ENCODE measurements at regions not wholly inside any gene's neighbourhood (a gene's known extent, or its start where the extent isn't known, plus 50 kb on each side); places are given as distances from the start of the nearest gene placed in this dataset.

DNA sequence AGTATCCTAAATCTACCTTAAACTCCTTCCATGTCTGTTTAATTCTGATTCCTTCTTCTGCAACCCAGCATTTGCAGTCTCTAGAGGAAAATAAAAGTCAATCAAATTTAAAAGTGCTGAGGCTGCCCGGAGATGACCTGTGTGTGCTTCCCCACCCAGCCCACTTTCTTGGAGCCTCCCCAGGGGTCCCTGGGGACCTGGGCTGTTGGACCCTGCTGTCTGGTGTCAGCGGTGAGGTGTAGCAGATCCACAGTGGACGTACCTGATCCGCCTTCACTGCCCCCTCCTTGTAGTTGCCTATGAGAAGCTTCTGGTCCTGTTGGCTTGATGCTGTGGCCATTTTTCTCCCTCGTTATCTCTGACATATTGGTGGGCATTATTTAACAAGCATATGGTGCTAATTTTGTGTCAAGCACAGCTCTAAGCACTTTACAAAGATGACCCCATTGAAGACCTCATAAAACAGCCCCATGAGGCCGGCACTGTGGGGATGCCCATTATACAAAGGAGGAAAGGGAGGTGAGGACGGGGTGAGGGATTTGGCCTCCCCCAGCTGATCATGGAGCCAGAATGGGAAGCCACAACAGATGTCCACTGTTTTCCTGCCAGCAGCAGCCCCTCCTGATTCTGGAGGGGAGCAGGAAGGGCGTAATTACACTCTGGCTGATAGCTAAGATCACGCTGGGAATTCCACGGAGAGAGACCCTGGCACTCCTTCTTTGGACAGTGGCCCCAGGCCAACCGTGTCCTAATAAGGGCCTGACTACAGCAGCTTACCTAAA lies 628.2 kb downstream of the CDH26 start:
- no peak for DNase-seq

DNA sequence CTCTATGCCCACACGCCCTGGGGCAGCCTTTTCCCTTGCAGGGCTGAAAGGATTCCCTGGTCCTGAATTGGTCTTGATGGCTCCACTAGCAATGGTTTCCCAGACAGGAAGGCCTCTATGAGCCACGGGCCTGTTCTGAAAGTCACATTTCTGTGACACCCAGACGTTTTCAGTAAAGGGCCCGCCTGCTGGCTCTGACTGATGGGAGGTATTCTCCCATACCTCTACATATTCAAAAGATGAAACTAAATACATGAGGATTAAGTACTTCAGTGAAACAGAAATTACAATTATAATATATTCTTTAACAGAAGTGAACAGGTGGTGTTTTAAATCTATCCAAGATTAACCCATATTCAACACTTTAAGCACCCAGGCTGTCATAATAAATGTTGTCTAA lies 629.8 kb downstream of the CDH26 start:
- DNase-seq: no peak

DNA sequence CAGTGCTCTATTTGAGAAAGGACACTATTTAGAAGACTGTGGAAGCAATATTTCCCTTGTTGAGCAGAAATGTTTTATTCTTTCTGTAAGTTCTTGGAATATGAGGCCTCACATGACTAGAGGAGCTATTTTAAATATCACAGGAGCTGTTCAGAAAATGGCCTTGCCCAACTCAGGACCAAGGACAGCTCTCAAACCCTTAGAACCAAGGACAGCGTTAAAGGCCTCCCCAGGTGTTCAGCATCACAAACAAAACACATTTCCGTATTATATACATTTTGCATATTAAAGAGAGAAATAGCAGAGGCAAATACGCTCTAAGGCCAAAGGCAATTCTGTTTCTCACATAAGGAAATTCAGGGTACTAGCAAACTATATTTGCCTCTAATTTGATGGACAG lies 631.4 kb downstream of the CDH26 start:
- DNase-seq: no peak

DNA sequence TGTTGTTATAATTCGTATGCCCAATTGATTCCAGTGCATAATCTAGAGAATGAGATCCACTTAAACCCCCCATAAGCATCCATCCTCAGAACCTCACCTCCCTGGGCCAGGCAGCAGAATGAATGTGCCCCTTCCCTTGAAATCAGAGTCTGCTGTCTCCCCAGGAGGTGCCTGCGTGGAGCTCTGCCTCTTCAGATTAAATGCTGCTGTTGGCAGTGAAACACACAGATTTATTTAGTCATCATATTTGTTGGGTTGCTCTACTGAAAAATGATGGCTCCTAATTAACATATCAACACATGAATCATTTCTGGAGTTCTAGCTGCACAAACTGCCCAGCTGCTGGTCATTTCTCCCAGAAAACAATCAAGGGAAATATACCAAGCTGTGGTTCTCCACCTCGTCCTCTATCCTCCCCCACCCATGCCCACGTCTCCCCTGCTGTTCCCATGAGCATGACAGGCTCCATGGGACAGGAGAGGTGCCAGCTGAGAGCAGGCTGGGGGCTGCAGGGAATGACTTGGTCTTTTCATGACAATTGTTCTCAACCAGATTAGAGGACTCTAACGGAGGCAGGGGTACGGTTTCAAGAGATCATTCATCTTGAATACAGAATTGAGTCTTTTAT lies 633.1 kb downstream of the CDH26 start:
- DNase-seq: no peak

DNA sequence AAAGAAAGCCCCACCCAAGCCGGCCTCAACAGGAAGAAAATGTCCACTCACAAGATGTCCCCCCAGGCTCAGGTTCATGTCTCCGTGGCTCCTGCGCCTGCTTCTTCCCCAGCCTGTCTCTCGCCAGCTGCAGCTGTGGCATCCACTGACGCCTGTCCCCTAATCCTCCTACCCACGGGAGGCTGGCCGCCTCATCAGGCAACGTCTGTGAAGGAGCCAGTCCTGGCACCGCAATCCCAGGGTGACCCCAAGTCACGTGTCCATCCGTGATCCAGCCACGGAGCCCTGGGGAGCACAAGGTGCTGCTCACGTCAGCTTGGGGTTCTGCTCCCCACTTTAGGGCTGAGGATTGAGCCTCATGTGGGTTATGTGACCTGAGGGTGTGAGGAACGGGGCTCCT lies 640.3 kb downstream of the CDH26 start:
- no peak for DNase-seq

DNA sequence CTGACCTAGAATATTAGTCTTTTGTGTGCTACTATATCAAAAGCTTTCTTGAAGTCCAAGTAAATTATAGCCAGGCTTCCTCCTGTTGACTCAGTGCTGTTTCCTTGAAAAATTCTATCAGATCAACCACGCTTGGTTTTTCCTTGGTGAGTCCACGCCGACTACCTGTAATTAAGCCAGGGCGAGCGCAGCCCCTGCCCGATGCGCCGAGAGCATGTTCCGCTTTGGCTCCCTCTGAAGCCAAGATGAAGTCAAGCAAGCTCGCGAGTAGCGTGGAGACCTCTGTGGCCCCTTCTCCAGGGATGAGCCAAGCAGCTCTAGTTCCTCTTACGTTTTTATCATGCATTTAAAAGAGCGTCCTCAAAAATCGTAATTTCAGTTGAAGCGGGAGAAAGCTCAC lies 641.2 kb downstream of the CDH26 start:
- no peak for DNase-seq

DNA sequence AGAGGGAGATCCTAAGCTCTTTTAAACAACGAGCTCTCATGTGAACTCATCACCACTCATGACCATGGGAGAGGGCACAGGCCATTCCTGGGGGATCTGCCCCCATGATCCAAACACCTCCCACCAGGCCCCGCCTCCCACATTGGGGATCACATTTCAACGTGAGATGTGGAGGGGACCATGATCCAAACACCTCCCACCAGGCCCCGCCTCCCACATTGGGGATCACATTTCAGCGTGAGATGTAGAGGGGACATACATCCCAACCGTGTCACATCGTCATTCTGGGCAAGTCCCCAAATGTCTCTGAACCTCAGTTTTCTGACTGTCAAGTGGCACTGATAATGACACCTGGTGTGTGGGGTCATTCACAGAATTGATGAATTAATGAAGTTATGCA lies 641.8 kb downstream of the CDH26 start:
- no peak for DNase-seq

DNA sequence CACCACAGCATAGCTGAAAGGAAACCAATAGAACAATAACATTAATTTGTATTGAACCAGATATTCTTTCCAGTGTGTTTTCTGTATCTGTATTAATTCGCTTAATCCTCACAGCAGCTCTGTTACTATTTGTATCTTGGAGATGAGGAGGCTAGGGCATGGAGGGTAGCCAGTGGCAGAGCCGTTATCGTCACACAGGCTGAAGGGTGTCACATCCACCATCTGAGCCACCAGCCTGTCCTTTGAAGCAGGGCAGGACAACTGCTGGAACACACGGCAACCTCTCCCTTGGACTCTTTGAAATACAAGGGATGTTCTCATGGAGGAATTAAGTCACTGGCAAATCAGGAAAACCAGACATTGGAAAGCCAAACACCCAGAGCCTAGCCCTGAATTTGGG lies 628.0 kb upstream of the CDH4 start:
- no peak for DNase-seq

DNA sequence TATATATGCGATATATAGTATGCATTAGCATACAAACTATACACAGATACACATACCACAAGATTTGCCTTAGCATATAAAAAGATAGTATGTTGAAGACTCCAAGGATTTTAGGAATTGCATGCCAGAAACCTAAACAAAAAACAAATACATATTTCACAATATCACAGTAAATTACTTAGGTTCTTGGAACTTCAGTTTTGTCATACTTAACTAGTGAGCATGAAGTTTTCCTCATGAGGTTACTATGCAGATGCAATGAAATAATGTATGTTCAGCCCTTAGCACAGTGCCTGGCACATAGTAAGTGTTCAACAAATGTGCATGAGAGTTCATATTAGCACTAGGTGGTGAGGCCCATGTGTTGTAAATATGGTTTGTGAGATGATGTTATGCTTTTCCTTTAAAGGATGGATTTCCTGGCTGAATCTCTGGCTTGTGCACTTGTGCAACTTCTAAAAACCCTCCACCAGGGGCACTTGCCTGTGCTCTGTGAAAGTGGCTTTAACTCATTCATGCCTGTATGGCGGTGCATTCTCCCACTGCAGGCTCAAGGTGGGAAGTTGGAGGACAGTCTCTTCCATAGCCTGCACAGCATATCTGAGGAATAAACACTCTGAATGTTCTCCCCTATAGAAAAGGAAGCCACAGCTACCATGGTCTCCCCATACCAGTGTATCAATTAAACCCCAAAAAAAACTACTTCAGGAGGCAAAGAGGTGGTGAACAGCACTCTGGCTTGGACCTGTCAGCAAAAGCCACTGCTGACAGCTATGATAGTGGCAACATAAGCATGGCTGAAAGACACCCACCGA lies 624.1 kb upstream of the CDH4 start:
- DNase-seq: no peak

DNA sequence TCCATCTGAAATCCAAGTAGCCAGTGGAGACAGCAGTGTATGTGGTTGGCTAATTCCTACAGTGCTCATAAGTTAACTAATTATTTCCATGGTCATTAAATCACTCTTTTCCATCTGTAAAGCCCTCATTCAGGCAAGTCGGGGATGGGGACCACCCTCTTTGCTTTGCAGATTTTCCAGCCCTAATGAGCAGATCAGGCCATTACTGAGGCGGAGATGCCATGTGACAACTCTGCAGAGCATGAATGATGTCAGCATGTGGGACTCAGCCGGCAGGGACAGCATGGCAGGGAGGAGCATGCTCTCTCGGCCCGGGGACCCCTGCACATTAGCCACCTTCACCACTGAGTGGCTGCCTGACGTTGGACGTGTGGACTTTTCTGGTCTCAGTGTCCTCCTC lies 623.3 kb upstream of the CDH4 start:
- no peak for DNase-seq

DNA sequence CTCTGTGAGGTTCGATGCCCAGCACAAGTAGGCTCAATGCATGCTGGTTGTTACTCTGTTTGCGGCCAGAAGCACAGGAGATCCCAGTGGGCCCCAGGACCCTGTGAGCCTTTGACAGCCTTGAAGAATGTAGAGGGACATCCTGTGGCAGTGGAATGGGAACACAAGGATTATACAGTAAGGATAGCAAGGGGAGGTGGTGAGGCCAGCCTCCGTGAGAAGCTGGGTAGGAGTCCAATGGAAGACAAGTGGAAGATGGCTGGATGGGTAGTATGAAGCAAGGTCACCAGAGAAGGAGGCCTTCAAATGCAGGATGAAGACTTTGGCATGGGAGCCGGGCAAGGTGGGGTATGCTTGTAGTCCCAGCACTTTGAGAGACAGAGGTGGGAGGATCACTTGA lies 622.9 kb upstream of the CDH4 start:
- DNase-seq: no peak

DNA sequence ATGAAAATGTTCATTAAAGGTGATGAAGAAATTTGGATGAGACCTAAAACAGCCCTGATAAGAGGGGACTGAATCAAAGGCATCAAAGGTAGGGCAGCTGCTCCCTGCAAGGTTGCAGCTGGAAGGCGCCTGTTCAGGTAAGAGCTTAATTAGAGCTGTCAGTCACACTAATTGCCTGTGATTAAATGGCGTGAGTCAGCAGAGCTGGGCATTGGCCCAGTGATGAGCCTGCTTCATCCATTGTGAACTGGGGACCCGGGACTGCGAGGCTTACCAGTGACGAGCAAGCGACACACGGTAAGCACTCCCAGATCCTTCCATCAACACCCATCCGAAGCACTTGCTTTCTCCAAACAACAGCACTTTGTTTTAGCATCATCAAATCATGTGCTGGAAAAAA lies 621.5 kb upstream of the CDH4 start:
- no peak for DNase-seq

DNA sequence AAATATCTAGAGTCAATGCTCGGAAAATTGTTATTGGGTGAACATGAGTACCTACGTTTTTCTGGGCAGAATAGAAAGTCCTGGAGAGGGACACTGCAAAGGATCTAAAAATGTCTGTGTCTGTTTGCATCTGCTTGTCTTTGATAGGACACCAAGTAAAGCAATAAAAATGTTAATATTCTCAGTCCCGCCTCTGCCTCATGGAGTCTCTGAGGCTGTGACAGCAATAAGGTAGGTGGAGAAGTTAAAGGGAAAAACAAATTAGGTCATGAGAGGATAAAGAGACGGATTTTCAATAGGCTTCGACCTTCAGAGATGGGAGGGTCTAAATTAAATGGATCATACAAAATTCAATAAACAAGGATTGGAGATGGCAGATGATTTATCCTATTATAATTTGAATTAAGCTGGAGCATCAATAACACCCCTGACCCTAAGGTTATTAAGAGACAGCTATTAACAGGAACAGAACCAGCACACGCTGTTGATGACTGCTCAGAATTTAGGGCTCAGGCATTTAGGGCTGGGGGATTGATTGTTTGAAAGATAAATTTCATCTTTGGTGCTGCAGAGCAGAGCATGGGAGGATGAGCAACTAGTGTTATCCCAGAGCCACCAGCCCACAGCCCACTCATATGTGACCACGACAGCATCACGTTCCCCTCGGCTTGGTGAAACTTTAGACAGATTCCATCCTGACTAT lies 620.3 kb upstream of the CDH4 start:
- DNase-seq: no peak

DNA sequence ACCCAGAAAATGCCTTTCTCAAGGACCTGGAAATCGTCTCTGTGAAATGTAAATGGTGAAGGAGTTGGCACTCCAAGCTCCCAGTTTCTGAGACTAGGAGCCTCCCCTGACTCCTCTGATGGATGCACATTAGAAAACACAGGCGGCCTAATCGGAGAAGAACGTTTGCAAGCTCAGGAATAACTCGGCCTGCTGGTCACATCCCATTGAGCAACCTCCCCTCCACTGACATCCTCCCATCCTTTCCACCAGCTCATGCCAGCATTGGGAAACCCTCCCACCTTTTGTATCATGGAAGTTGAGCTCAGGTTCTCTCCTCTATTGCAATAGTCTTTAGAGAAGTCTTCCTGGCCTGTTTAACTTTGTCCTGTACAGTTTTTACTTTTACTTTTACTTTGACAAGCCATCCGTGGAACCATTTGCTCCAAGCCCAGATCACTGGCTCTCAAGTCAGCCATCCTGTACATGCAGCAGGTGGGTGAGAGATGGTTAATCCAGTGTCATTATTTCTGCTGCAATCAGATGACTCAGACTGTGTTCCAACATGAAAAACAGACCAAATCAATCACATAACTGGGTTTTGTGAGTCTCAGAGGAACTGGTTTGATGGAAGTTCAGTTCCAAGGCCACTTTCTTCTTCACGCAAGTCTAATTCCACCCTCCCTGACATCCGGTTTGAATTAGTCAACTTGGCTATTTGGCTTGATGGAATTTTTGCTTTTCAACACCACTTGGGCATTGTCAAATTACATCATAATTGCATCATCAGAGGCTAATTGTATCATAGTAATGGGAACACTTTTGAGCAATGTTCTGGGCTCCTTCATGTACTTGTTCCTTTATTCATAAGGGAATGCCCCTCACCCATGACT lies 619.4 kb upstream of the CDH4 start:
- no peak for DNase-seq

DNA sequence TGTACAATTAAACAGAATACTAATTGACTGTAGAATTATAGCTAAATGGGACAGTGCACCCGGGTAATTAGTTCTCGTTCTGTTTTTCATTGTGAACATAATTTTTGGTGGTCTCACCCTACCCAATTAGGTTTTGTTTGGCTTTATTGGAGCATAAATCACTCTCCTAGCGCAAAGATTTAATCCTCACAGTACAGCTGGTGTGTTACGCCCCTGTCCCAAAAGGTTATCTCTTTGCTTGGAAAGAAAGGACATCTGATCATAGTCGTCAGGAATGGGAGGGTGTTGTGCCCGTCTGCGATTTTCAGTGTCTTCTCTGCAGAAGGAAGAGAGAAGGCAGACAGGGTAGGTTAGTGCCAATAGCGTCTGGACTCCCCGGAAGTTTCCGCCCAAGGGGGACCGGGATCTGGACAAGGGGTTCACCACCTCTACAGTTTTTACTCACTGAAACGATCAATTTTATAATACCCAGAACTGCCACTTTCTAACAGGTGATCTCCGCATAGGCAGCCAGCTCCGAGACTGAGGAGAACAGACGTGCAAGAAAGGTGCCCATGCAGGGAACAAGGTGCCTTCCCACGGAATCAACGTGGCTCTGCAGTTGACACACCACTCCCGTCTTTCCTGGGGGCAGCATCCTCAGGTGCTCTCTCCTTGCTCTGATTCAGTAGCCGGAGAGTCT lies 617.4 kb upstream of the CDH4 start:
- no peak for DNase-seq

DNA sequence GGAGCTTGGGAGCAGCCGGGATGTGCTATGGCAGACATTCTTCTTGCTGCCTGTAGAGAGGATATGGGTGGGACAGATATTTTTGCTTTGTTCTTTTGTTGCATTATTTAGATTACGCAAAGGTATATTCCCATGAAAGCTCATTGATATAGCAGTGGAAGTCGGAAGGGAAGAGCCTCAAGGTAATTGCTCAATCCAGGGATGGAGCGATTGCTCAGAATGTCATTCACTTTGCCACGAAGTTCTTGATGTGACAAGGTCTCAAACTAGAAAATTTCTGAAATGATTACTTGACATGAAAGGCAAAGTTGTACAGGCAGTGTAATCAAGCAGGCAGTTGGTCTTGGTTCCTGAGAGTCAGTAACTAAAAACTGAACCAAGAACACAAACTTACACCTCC lies 615.6 kb upstream of the CDH4 start:
- no peak for DNase-seq

DNA sequence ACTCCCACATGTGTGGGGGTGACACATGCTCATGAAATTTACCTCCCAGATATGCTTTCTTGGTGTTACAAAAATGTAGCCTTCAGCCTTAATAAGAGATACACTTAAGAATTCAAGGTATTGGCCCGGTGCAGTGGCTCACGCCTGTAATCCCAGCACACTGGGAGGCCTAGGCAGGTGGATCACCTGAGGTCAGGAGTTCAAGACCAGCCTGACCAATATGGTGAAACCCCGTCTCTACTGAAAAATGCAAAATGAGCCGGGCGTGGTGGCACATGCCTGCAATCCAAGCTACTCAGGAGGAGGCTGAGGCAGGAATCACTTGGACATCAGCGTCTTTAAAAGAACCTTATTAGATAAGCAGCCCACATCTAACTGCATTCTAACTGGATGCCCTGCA lies 614.3 kb upstream of the CDH4 start:
- no peak for DNase-seq

DNA sequence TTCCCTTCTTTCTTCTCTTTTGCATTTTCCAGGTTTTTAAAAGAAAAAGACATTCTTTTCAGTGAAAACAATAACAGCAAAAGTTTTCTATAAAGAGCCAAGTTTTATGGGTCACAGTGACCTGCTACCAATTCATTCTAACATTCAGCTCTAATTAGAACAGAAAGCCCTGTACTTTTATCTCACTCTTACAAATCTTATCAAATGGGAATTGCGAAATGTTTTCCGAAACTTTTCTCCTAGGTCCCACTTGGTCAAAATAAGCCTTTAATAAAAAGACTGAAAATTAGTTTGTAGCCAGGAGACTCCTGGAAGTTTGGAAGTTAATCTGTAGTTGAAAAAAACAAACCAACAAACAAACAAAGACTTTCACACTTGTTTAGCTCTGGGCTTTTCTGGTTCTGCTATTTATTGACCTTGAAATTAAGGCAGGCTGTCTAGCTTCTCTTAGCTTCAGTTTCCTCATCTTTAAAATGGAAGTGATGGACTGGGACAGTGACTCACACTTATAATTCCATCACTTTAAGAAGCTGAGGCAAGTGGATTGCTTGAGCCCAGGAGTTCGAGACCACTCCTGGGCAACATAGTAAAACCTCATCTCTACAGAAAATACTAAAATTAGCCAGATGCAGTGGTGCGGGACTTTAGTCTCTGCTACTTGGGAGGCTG lies 613.5 kb upstream of the CDH4 start:
- DNase-seq: no peak

DNA sequence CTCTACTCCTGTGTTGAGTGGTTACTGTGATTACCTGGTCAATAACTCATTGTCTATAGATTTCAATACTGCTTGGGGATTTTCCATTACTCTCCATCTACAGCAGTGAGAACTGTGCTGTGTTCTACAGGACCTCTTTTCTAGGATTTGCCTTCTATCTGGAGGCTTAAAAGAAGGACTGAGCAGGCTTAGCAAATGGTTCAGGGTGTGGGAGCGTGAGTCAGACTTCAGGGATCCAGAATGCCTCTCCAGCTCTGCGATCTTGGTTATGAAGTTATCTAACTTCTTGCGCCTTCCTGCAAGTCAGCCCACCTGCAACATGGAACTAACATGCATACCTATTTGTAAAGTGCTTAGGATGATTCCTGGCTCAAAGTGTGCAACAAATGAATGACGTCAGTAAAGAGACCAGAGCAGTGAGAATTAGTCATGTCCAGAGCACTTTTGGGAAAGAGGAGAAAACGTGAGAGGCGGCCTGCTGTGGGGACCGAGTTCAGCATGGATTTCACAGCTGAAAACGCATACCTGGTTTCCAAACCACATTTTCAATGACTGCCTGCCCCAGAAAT lies 610.1 kb upstream of the CDH4 start:
- no peak for DNase-seq

DNA sequence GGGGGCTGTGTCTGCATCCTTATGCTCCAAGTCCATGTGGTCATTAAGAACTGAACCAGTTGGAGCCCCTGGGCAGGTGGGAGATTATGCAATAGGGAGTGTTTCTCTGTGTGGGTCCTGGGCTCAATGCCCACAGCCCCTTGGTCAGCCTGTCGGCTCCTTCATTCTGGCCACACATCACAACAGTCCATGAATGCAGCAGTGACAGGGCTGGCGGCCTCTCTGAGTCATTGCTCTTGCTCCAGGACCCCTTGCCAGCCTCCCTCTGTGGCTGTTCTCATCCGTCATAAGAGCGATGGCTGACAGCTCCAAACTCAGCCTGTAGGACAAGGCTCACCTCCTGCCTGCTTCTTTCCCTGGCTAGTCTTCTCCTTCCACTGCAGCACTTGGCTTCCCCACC lies 609.5 kb upstream of the CDH4 start:
- DNase-seq: no peak

DNA sequence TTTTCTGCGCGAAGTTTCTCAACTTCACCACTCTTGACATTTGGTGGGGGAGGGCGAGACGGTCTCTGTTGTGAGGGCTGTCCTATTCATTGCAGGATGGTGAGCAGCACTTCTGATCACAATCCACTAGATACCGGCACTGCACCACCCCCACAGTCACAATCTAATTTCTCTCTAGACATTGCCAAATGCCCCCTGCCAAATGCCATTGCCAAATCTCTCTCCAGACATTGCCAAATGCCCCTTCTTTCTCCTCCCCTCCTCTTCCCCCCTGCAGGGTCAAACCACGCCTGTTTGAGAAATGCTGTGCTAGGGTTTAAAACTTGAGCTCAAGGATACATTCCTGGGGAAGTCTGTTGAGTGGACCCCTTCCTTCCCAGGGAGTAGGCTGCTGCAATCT lies 603.5 kb upstream of the CDH4 start:
- no peak for DNase-seq
